AG04449 (cell line): ENCODE measurements at regions not wholly inside any gene's neighbourhood (a gene's known extent, or its start where the extent isn't known, plus 50 kb on each side); places are given as distances from the start of the nearest gene placed in this dataset.

Source experiments
- CTCF ChIA-PET: fragments of 350-600 bp; formaldehyde crosslinking; extraction: SDS; loops from one replicate; lab custom pipeline; 2021; ENCODE audit warnings: antibody characterized with exemption; lab: Yijun Ruan, JAX
- POLR2A ChIA-PET: fragments of 400-600, 350-600 bp; formaldehyde crosslinking; extraction: SDS; loops from one replicate; lab custom pipeline; 2020; ENCODE audit warnings: antibody characterized with exemption, inconsistent platforms; lab: Yijun Ruan, JAX
- DNase-seq: peaks from one replicate; pipeline ENCODE4 v3.0.0-alpha.2; 2010; ENCODE audit warnings: low read depth, low spot score
- H3K4me3 ChIP-seq: 2 replicates; pipeline ENCODE4 v1.5.1; 2011; ENCODE audit warnings: low read depth, mild to moderate bottlenecking, control low read depth, low read length
- TF ChIP-seq, protein P1 (sequence below): IDR thresholded peaks from one replicate; pipeline ENCODE4 v1.5.1; 2011; ENCODE audit warnings: mild to moderate bottlenecking, moderate library complexity, low read length, control low read depth, inconsistent platforms; ENCODE audit not compliant: insufficient read depth; ENCODE audit errors: missing control alignments

GRCh38 chr12:90153827-90154226 is 445.2 kb upstream of the ATP2B1 start:
- no peak overlapping the region for H3K4me3 ChIP-seq
- TF ChIP-seq, protein P1, sequence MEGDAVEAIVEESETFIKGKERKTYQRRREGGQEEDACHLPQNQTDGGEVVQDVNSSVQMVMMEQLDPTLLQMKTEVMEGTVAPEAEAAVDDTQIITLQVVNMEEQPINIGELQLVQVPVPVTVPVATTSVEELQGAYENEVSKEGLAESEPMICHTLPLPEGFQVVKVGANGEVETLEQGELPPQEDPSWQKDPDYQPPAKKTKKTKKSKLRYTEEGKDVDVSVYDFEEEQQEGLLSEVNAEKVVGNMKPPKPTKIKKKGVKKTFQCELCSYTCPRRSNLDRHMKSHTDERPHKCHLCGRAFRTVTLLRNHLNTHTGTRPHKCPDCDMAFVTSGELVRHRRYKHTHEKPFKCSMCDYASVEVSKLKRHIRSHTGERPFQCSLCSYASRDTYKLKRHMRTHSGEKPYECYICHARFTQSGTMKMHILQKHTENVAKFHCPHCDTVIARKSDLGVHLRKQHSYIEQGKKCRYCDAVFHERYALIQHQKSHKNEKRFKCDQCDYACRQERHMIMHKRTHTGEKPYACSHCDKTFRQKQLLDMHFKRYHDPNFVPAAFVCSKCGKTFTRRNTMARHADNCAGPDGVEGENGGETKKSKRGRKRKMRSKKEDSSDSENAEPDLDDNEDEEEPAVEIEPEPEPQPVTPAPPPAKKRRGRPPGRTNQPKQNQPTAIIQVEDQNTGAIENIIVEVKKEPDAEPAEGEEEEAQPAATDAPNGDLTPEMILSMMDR = no peak
- POLR2A ChIA-PET = no interaction called here
- CTCF ChIA-PET = no interaction called here
- DNase-seq = no peak

DNA sequence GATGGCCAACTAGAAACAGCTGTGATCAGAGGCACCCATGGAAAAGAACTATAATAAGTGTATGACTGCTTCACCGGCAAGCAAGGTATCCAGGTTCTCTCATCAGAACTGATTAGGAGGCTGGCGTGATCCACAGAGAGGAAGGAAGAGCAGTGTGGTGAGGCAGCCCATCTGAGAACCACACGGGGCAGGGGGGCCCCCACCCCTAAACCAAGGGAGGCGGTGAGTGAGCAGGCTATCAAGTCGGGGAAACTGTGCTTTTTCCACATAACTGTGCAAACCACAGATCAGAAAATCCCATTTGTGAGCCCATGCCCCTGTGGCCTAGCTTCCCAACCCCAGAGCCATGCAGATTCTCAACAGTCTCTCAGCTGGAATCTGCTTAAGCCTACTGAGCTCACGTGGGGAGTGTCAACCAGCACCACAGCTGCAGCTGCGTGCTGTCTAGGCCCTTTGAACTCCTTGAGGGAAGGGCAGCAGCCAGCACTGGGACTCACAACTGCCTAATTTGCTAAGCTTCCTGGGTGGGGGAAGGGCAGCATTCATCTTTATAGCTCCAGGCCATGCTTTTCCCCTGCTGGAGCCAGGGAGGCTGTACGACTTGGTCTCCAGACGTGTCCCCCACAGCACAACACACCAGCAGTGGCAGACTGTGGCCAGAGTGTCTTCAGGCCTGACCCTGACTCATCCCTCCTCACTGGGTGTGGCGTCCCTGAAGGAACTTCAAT is 444.4 kb upstream of the ATP2B1 start:
- POLR2A ChIA-PET = interaction anchor here (0.7 kb wide), 1 partner anchor 167 kb away, joined by 3 read pairs; no protein-coding TSS in a partner anchor
- CTCF ChIA-PET = no interaction called here

GRCh38 chr12:90151491-90152015 is 442.9 kb upstream of the ATP2B1 start:
- CTCF ChIA-PET = no interaction called here
- H3K4me3 ChIP-seq = no peak overlapping the region
- DNase-seq = no peak
- TF ChIP-seq, protein P1 = no peak
- POLR2A ChIA-PET = no interaction called here

More for the DNA sequence above, 444.4 kb upstream of the ATP2B1 start:
- H3K4me3 ChIP-seq = no peak overlapping the region
- TF ChIP-seq, protein P1 = no peak
- no peak for DNase-seq

GRCh38 chr12:90149453-90149852 is 440.8 kb upstream of the ATP2B1 start:
- TF ChIP-seq, protein P1 = no peak
- CTCF ChIA-PET = no interaction called here

GRCh38 chr12:90129366-90130030 is 420.9 kb upstream of the ATP2B1 start:
- CTCF ChIA-PET = no interaction called here
- DNase-seq = no peak
- POLR2A ChIA-PET = no interaction called here
- TF ChIP-seq, protein P1 = no peak
- no peak overlapping the region for H3K4me3 ChIP-seq

More at GRCh38 chr12:90149453-90149852, 440.8 kb upstream of the ATP2B1 start:
- POLR2A ChIA-PET = no interaction called here
- DNase-seq = no peak
- H3K4me3 ChIP-seq = no peak overlapping the region

- DNase-seq = no peak
- ChIA-PET CTCF (no interaction called here), POLR2A (no interaction called here)
- TF ChIP-seq, protein P1 = no peak
- H3K4me3 ChIP-seq = no peak overlapping the region
Measured at GRCh38 chr12:90128526-90128925, 419.9 kb upstream of the ATP2B1 start.
